ENCODE measurements at regions not wholly inside any gene's neighbourhood (a gene's known extent, or its start where the extent isn't known, plus 50 kb on each side); places are given as distances from the start of the nearest gene placed in this dataset.

DNA sequence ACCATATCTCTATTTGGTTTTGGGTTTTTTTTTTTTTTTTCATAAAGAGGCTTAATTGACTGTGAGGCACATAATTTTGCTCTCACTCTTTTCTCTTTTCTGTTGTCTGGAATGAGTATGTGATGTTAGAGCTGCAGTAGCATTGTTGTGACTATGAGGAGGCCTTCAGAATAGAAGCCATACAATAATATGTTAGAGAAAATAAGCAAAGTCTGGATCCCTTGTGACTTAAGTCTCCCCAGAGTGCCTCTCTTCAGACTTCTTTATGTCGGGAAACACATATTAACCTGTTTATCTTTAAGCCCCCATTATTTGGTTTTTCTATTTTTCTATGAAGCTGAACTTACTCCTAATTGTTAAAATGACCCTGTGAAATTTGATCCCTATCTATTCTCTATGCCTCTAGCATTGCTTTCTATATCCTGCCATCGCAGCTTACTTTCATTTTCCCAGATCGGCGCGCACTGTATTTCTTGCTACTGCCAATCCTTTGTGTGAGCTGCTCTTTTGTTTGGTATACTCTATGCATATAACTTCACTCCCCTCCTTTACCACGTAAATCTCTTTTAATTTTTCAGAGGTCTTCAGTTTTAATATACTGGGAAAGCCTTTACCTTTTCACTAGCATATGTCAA lies 372.5 kb upstream of the KCNN2 start:
- no peak for ATAC-seq
- no peak overlapping the region for H3K4me2 ChIP-seq (ENCODE audit: low read length)
- RAD21 ChIA-PET (ENCODE audit: low non-redundant PET in 1 of 2, low total read pairs in 2 of 2, uncharacterized antibody in 2 of 2, unreplicated experiment in 2 of 2) = no interaction called here

More for the DNA sequence above, 372.5 kb upstream of the KCNN2 start:
- no peak overlapping the region for H3K9ac ChIP-seq (ENCODE audit: low read length)
- no peaks in the 10 kb centered on the region for H3K79me2 ChIP-seq (ENCODE audit: insufficient read depth, low read length)
- ChIA-PET CTCF (interaction anchor here (1.0 kb wide), 1 partner anchor 461 kb away, joined by 3 read pairs; no protein-coding TSS in a partner anchor), POLR2A (no interaction called here)
- no peak overlapping the region for H2AFZ ChIP-seq (ENCODE audit: low read depth, low read length, poor library complexity, severe bottlenecking)
- BruUV-seq (replicated peaks) = no TSS peak
- H3K4me1 ChIP-seq (ENCODE audit: control insufficient read depth in 1 of 2, insufficient read depth in 2 of 2, low read length in 2 of 2) = no peaks in the 10 kb centered on the region
- no peaks in the 10 kb centered on the region for H3K36me3 ChIP-seq (ENCODE audit: control insufficient read depth in 1 of 2, insufficient read depth in 2 of 2, low read length in 2 of 2)
- H3K27me3 ChIP-seq (ENCODE audit: insufficient read depth, low read length) = peaks cover 8% of the 10 kb centered on the region; the same call in 1 of the 2 replicates
- no peaks in the 10 kb centered on the region for H4K20me1 ChIP-seq (ENCODE audit: insufficient read depth)
- intact Hi-C loops (cut with micrococcal nuclease) = no loop called here
- TF ChIP-seq, protein P1, sequence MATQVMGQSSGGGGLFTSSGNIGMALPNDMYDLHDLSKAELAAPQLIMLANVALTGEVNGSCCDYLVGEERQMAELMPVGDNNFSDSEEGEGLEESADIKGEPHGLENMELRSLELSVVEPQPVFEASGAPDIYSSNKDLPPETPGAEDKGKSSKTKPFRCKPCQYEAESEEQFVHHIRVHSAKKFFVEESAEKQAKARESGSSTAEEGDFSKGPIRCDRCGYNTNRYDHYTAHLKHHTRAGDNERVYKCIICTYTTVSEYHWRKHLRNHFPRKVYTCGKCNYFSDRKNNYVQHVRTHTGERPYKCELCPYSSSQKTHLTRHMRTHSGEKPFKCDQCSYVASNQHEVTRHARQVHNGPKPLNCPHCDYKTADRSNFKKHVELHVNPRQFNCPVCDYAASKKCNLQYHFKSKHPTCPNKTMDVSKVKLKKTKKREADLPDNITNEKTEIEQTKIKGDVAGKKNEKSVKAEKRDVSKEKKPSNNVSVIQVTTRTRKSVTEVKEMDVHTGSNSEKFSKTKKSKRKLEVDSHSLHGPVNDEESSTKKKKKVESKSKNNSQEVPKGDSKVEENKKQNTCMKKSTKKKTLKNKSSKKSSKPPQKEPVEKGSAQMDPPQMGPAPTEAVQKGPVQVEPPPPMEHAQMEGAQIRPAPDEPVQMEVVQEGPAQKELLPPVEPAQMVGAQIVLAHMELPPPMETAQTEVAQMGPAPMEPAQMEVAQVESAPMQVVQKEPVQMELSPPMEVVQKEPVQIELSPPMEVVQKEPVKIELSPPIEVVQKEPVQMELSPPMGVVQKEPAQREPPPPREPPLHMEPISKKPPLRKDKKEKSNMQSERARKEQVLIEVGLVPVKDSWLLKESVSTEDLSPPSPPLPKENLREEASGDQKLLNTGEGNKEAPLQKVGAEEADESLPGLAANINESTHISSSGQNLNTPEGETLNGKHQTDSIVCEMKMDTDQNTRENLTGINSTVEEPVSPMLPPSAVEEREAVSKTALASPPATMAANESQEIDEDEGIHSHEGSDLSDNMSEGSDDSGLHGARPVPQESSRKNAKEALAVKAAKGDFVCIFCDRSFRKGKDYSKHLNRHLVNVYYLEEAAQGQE (IDR thresholded peaks at IDR 0.05; ENCODE audit: low read depth) = no peak
- TF ChIP-seq RAD21 (IDR thresholded peaks at IDR 0.05; ENCODE audit: low read depth) (no peak), EGR1 (IDR thresholded peaks at IDR 0.05; ENCODE audit: low read depth) (no peak), EZH2phosphoT487 (IDR thresholded peaks at IDR 0.05; ENCODE audit: borderline replicate concordance) (no peak), YY1 (IDR thresholded peaks at IDR 0.05; ENCODE audit: extremely low read depth, insufficient replicate concordance, low read depth, low read length) (no peak), POLR2A (IDR thresholded peaks at IDR 0.05; ENCODE audit: borderline replicate concordance, extremely low read depth, insufficient read depth, insufficient read length) (no peak), CBX3 (IDR thresholded peaks at IDR 0.05; ENCODE audit: low read depth) (no peak), SIN3A (IDR thresholded peaks at IDR 0.05; ENCODE audit: low read depth) (no peak), FOSL1 (IDR thresholded peaks at IDR 0.05; ENCODE audit: low read depth) (no peak), SP1 (IDR thresholded peaks at IDR 0.05; ENCODE audit: low read depth) (no peak), ZNF274 (IDR thresholded peaks at IDR 0.05; ENCODE audit: low read depth, low read length) (no peak), ZFX (IDR thresholded peaks at IDR 0.05) (no peak), EZH2 (IDR thresholded peaks at IDR 0.05) (no peak), SRF (IDR thresholded peaks at IDR 0.05; ENCODE audit: low read depth) (no peak), CEBPB (IDR thresholded peaks at IDR 0.05; ENCODE audit: low read depth) (no peak), POLR2AphosphoS5 (IDR thresholded peaks at IDR 0.05; ENCODE audit: low read depth, low read length) (no peak)
- TF ChIP-seq, protein P2, sequence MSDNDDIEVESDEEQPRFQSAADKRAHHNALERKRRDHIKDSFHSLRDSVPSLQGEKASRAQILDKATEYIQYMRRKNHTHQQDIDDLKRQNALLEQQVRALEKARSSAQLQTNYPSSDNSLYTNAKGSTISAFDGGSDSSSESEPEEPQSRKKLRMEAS (IDR thresholded peaks at IDR 0.05) = no peak
- TF ChIP-seq, protein P3, sequence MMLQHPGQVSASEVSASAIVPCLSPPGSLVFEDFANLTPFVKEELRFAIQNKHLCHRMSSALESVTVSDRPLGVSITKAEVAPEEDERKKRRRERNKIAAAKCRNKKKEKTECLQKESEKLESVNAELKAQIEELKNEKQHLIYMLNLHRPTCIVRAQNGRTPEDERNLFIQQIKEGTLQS (IDR thresholded peaks at IDR 0.05) = no peak
- no peak for DNase-seq (ENCODE audit: low read depth, low spot score)
- H3K4me3 ChIP-seq (replicated peaks in 1 of 2; ENCODE audit: low read depth in 1 of 2, low read length in 2 of 2) = no peak overlapping the region
- no peak overlapping the region for H3K27ac ChIP-seq (ENCODE audit: low read depth, low read length)
- H3K9me2 ChIP-seq (ENCODE audit: insufficient read depth) = no peaks in the 10 kb centered on the region
- no peaks in the 10 kb centered on the region for H3K9me3 ChIP-seq (ENCODE audit: control insufficient read depth in 1 of 2, insufficient read depth in 1 of 2, low read depth in 1 of 2, low read length in 2 of 2)
